H1 (cell line): ENCODE measurements at regions not wholly inside any gene's neighbourhood (a gene's known extent, or its start where the extent isn't known, plus 50 kb on each side); places are given as distances from the start of the nearest gene placed in this dataset.

ENCODE experiments used
- CTCF ChIA-PET: fragments of 300-600 bp; sonication (Branson Sonifier 250); formaldehyde crosslinking; loops from one replicate; lab custom pipeline; 2021; ENCODE audit not compliant: partially characterized antibody; lab: Charles Lee
- POLR2A ChIA-PET: fragments of 300-600 bp; sonication (Branson Sonifier 250); formaldehyde crosslinking; loops from one replicate; lab custom pipeline; 2021; ENCODE audit warnings: inconsistent platforms; ENCODE audit not compliant: partially characterized antibody; lab: Charles Lee
- DNase-seq, 2 experiments: peaks; one replicate each; pipeline versions ENCODE4 v3.0.0 to v3.0.0-alpha.2; 2010 to 2022; ENCODE audit warnings: low spot score in 2 of 2, low read depth in 1 of 2, mixed read lengths in 1 of 2
- FAIRE-seq: peaks from 2 replicates; lab custom pipeline; 2011; peaks lifted over from hg19 to GRCh38; lab: Jason Lieb, UNC
- H2AFZ ChIP-seq: 2 replicates; pipeline ENCODE4 v1.8.1; 2012; ENCODE audit warnings: low read length, inconsistent platforms
- H2AK5ac ChIP-seq: 2 replicates; pipeline ENCODE4 v1.6.1; 2013; ENCODE audit warnings: low read depth, low read length
- H2BK120ac ChIP-seq: replicated peaks from 2 replicates; pipeline ENCODE3; 2013; ENCODE audit warnings: low read depth, low read length, inconsistent platforms
- H2BK12ac ChIP-seq: 2 replicates; pipeline ENCODE4 v1.6.1; 2013; ENCODE audit warnings: low read depth, low read length
- H2BK15ac ChIP-seq: 2 replicates; pipeline ENCODE4 v1.6.1; 2013; ENCODE audit warnings: low read length
- H2BK20ac ChIP-seq: 2 replicates; pipeline ENCODE4 v1.6.1; 2013; ENCODE audit warnings: low read length
- H2BK5ac ChIP-seq: 2 replicates; pipeline ENCODE4 v1.6.1; 2013; ENCODE audit warnings: low read depth, low read length
- H3K14ac ChIP-seq: 2 replicates; pipeline ENCODE4 v1.6.1; 2013; ENCODE audit warnings: inconsistent platforms; ENCODE audit not compliant: insufficient read length
- H3K18ac ChIP-seq: 2 replicates; pipeline ENCODE4 v1.6.1; 2013; ENCODE audit warnings: low read length; ENCODE audit errors: extremely low read depth
- H3K23ac ChIP-seq: 2 replicates; pipeline ENCODE4 v1.6.1; 2013; ENCODE audit warnings: inconsistent platforms; ENCODE audit not compliant: insufficient read length
- H3K23me2 ChIP-seq: 2 replicates; pipeline ENCODE4 v1.6.1; 2013; ENCODE audit warnings: low read depth, low read length
- H3K27ac ChIP-seq: 2 replicates; pipeline ENCODE4 v1.6.1; 2011; ENCODE audit warnings: low read depth, low read length, inconsistent platforms
- H3K27me3 ChIP-seq, 4 experiments: replicated peaks in 1 of 4; 1 replicate in 1 of 4; 2 replicates in 3 of 4; pipeline versions ENCODE4 v1.6.1 to v1.8.1; 2011 to 2013; ENCODE audit warnings: low read length in 3 of 4, mild to moderate bottlenecking in 3 of 4, inconsistent platforms in 2 of 4, mixed read lengths in 2 of 4, moderate library complexity in 1 of 4; ENCODE audit not compliant: control insufficient read depth in 3 of 4, insufficient read depth in 3 of 4; ENCODE audit errors: extremely low read depth in 1 of 4
- H3K36me3 ChIP-seq, 4 experiments: 2 replicates each; pipeline versions ENCODE4 v1.6.1 to v1.8.1; 2011 to 2013; ENCODE audit warnings: mild to moderate bottlenecking in 4 of 4, low read length in 3 of 4, moderate library complexity in 2 of 4, control low read depth in 1 of 4, inconsistent platforms in 1 of 4; ENCODE audit not compliant: insufficient read depth in 4 of 4, control insufficient read depth in 2 of 4
- H3K4ac ChIP-seq: replicated peaks from 2 replicates; pipeline ENCODE3; 2013; ENCODE audit warnings: low read length, low read depth, mixed read lengths, inconsistent platforms; ENCODE audit not compliant: insufficient read length
- H3K4me1 ChIP-seq, 4 experiments: replicated peaks in 1 of 4; 1 replicate in 1 of 4; 2 replicates in 3 of 4; pipeline versions ENCODE4 v1.6.1 to v1.8.1; 2011 to 2013; ENCODE audit warnings: low read length in 3 of 4, inconsistent platforms in 2 of 4, mixed read lengths in 1 of 4; ENCODE audit not compliant: insufficient read depth in 4 of 4, control insufficient read depth in 3 of 4
- H3K4me2 ChIP-seq, 2 experiments: 2 replicates each; pipeline versions ENCODE4 v1.6.1 to v1.8.1; 2011 to 2013; ENCODE audit warnings: low read depth in 2 of 2, low read length in 2 of 2, control low read depth in 1 of 2, inconsistent platforms in 1 of 2, mild to moderate bottlenecking in 1 of 2; ENCODE audit not compliant: insufficient read depth in 1 of 2
- H3K4me3 ChIP-seq, 4 experiments: fragments of 200-600, 300-600 bp in 1 of 4; sonication (generic), shearing (Covaris generic), sonication (Bioruptor Twin) in 1 of 4; 2 replicates each; pipeline versions ENCODE4 v1.5.1 to v1.8.1; 2011 to 2016; ENCODE audit warnings: low read length in 4 of 4, low read depth in 3 of 4, control low read depth in 2 of 4, inconsistent platforms in 2 of 4, mild to moderate bottlenecking in 2 of 4, mixed read lengths in 1 of 4, moderate library complexity in 1 of 4; ENCODE audit not compliant: insufficient read depth in 2 of 4; ENCODE audit errors: extremely low read depth in 1 of 4
- H3K56ac ChIP-seq: replicated peaks from 2 replicates; pipeline ENCODE3; 2013; ENCODE audit warnings: low read depth, mild to moderate bottlenecking, mixed read lengths, low read length, inconsistent platforms; ENCODE audit not compliant: insufficient read length
- H3K79me1 ChIP-seq: 2 replicates; pipeline ENCODE4 v1.6.1; 2013; ENCODE audit warnings: low read depth, low read length, control low read depth
- H3K79me2 ChIP-seq, 2 experiments: 2 replicates each; pipeline versions ENCODE4 v1.6.1 to v1.8.1; 2012 to 2013; ENCODE audit warnings: low read length in 2 of 2, mild to moderate bottlenecking in 2 of 2, inconsistent platforms in 1 of 2; ENCODE audit not compliant: insufficient read depth in 2 of 2, control insufficient read depth in 1 of 2
- H3K9ac ChIP-seq, 4 experiments: replicated peaks in 1 of 4; 1 replicate in 1 of 4; 2 replicates in 3 of 4; pipeline versions ENCODE4 v1.6.1 to v1.8.1; 2011 to 2013; ENCODE audit warnings: low read depth in 3 of 4, low read length in 3 of 4, control low read depth in 2 of 4, mild to moderate bottlenecking in 2 of 4, moderate library complexity in 2 of 4, inconsistent platforms in 1 of 4; ENCODE audit errors: extremely low read depth in 1 of 4
- H3K9me3 ChIP-seq, 2 experiments: 2 replicates each; pipeline versions ENCODE4 v1.6.1 to v1.8.1; 2012 to 2013; ENCODE audit warnings: mild to moderate bottlenecking in 2 of 2, moderate library complexity in 2 of 2, control low read depth in 1 of 2, inconsistent platforms in 1 of 2, low read depth in 1 of 2, low read length in 1 of 2, mixed read lengths in 1 of 2; ENCODE audit not compliant: insufficient read depth in 2 of 2
- H4K20me1 ChIP-seq, 2 experiments: replicated peaks in 1 of 2; 2 replicates each; pipeline versions ENCODE3 to v1.8.1; 2011 to 2013; ENCODE audit warnings: inconsistent platforms in 2 of 2, low read length in 2 of 2, mild to moderate bottlenecking in 1 of 2; ENCODE audit not compliant: insufficient read depth in 2 of 2, control insufficient read depth in 1 of 2
- H4K5ac ChIP-seq: 2 replicates; pipeline ENCODE4 v1.6.1; 2013; ENCODE audit warnings: low read length, low read depth, mixed read lengths, inconsistent platforms; ENCODE audit not compliant: insufficient read length
- H4K8ac ChIP-seq: 2 replicates; pipeline ENCODE4 v1.8.0; 2013; ENCODE audit warnings: mild to moderate bottlenecking, moderate library complexity, low read length, inconsistent platforms; ENCODE audit not compliant: insufficient read depth; ENCODE audit errors: extremely low read depth
- H4K91ac ChIP-seq: replicated peaks from 2 replicates; pipeline ENCODE3; 2013; ENCODE audit warnings: low read length, mixed read lengths, inconsistent platforms; ENCODE audit not compliant: insufficient read length
- CREB1 ChIP-seq: IDR thresholded peaks from 2 replicates; pipeline ENCODE4 v1.6.1; 2012; ENCODE audit warnings: inconsistent platforms
- CTBP2 ChIP-seq: IDR thresholded peaks from 2 replicates; pipeline ENCODE4 v1.7.0; 2011; ENCODE audit warnings: borderline replicate concordance, mild to moderate bottlenecking, moderate library complexity, mixed read lengths, low read length; ENCODE audit not compliant: insufficient read depth, insufficient read length
- SAP30 ChIP-seq: fragments of 300-600 bp; sonication (generic); IDR thresholded peaks from 2 replicates; pipeline ENCODE4 v1.7.1; 2012; ENCODE audit warnings: low read length, moderate library complexity, mild to moderate bottlenecking, inconsistent platforms; ENCODE audit not compliant: insufficient read depth, insufficient replicate concordance
- SP2 ChIP-seq: IDR thresholded peaks from 2 replicates; pipeline ENCODE4 v1.6.1; 2012; ENCODE audit warnings: mild to moderate bottlenecking, low read length, inconsistent platforms
- SP4 ChIP-seq: IDR thresholded peaks from 2 replicates; pipeline ENCODE4 v1.6.1; 2012; ENCODE audit warnings: low read length, inconsistent platforms
- TAF1 ChIP-seq: IDR thresholded peaks from 2 replicates; pipeline ENCODE4 v1.6.1; 2011; ENCODE audit warnings: mild to moderate bottlenecking, low read depth, low read length
- WGBS, 2 experiments: shearing (Covaris generic) in 1 of 2; methylation state at CpG; one replicate each; pipeline versions ENCODE4 v1.1.6 to v1.1.7; 2013 to 2015; ENCODE audit warnings: low lambda C conversion rate in 2 of 2, mixed read lengths in 2 of 2, inconsistent platforms in 1 of 2, low coverage in 1 of 2, missing lambda C conversion rate in 1 of 2; ENCODE audit not compliant: insufficient replicate concordance in 2 of 2, insufficient coverage in 1 of 2, insufficient read length in 1 of 2; ENCODE audit errors: extremely low coverage in 1 of 2, missing lambda C conversion rate in 1 of 2; 5-methylcytosine and 5-hydroxymethylcytosine counted together
- TF ChIP-seq, protein P1 (sequence below): IDR thresholded peaks from 2 replicates; pipeline ENCODE4 v1.6.1; 2012; ENCODE audit warnings: inconsistent platforms
- TF ChIP-seq, protein P2 (sequence below): IDR thresholded peaks from 2 replicates; pipeline ENCODE4 v1.6.1; 2012; ENCODE audit warnings: low read length, inconsistent platforms
- TF ChIP-seq, protein P3 (sequence below): IDR thresholded peaks from 2 replicates; pipeline ENCODE4 v1.6.1; 2012; ENCODE audit warnings: inconsistent platforms
- TF ChIP-seq, protein P4 (sequence below): IDR thresholded peaks from 2 replicates; pipeline ENCODE4 v1.6.1; 2011; ENCODE audit warnings: low read depth, mild to moderate bottlenecking, low read length; ENCODE audit not compliant: insufficient read depth

DNA sequence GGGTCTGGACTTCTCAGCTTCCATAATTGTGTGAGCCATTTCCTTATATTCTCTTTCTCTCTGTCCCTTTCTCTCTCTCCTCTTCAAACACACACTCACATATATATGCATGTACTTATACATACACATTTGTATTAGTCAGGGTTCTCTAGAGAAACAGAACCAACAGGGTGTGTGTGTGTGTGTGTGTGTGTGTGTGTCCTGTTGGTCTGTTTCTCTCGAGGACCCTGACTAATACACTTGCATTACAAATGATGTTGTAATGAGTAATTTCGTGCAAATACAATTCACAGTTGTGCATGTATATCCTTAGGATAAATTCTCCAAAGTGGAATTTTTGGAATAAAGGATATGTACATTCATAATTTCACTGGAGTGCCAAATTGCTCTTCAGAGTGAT lies 115.3 kb downstream of the NPIPB5 start:
- no peak overlapping the region for H3K56ac ChIP-seq
- H4K8ac ChIP-seq, result no peak overlapping the region
- H3K23me2 ChIP-seq, result no peaks in the 10 kb centered on the region
- peaks cover 0 to 7% (median 3%) of the 10 kb centered on the region in 4 experiments; a peak in 6 of 7 replicates for H3K4me1 ChIP-seq
- CTCF ChIA-PET, result interaction anchor here (0.7 to 1.1 kb wide), 2 partner anchors 9 to 186 kb away, joined by 3 to 5 read pairs; no protein-coding TSS in a partner anchor
- no peaks in the 10 kb centered on the region for H3K27me3 ChIP-seq
- no peak overlapping the region for H3K18ac ChIP-seq
- DNase-seq, result no peak
- no peaks in the 10 kb centered on the region for H3K36me3 ChIP-seq
- H2BK5ac ChIP-seq, result no peak overlapping the region
- H3K14ac ChIP-seq, result no peak overlapping the region
- H4K20me1 ChIP-seq, result no peaks in the 10 kb centered on the region
- H3K4me2 ChIP-seq, result no peak overlapping the region
- no peak overlapping the region for H3K27ac ChIP-seq
- H2BK12ac ChIP-seq, result no peak overlapping the region
- H3K79me2 ChIP-seq, result no peaks in the 10 kb centered on the region
- H3K4ac ChIP-seq, result no peak overlapping the region
- no peak overlapping the region; the same call in 1 of the 2 replicates for H2BK15ac ChIP-seq
- no peak overlapping the region for H2BK120ac ChIP-seq
- H3K9ac ChIP-seq, result no peak overlapping the region
- H3K9me3 ChIP-seq, result no peaks in the 10 kb centered on the region
- H3K4me3 ChIP-seq, result no peak overlapping the region
- no peak overlapping the region for H3K23ac ChIP-seq
- no peak overlapping the region for H4K91ac ChIP-seq
- WGBS, 2 experiments, result 73% methylated on average over 2 of the region's 2 CpGs; no CpG with 5 or more reads in 1 of the 2 experiments
- TF ChIP-seq SAP30, result no peak
- no peak for TF ChIP-seq TAF1
- TF ChIP-seq, protein P1, sequence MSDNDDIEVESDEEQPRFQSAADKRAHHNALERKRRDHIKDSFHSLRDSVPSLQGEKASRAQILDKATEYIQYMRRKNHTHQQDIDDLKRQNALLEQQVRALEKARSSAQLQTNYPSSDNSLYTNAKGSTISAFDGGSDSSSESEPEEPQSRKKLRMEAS, result no peak
- no peak for TF ChIP-seq CTBP2
- no peak for TF ChIP-seq CREB1
- TF ChIP-seq, protein P2, sequence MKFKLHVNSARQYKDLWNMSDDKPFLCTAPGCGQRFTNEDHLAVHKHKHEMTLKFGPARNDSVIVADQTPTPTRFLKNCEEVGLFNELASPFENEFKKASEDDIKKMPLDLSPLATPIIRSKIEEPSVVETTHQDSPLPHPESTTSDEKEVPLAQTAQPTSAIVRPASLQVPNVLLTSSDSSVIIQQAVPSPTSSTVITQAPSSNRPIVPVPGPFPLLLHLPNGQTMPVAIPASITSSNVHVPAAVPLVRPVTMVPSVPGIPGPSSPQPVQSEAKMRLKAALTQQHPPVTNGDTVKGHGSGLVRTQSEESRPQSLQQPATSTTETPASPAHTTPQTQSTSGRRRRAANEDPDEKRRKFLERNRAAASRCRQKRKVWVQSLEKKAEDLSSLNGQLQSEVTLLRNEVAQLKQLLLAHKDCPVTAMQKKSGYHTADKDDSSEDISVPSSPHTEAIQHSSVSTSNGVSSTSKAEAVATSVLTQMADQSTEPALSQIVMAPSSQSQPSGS, result no peak
- TF ChIP-seq, protein P3, sequence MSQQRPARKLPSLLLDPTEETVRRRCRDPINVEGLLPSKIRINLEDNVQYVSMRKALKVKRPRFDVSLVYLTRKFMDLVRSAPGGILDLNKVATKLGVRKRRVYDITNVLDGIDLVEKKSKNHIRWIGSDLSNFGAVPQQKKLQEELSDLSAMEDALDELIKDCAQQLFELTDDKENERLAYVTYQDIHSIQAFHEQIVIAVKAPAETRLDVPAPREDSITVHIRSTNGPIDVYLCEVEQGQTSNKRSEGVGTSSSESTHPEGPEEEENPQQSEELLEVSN, result no peak
- TF ChIP-seq SP4, result no peak
- TF ChIP-seq, protein P4, sequence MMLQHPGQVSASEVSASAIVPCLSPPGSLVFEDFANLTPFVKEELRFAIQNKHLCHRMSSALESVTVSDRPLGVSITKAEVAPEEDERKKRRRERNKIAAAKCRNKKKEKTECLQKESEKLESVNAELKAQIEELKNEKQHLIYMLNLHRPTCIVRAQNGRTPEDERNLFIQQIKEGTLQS, result no peak
- no peak for TF ChIP-seq SP2
- TF ChIP-seq, all 59 proteins: peak for 0
- Histone ChIP-seq H2AFZ (no peak overlapping the region), H4K5ac (no peak overlapping the region), H2BK20ac (no peak overlapping the region), H3K79me1 (no peaks in the 10 kb centered on the region), H2AK5ac (no peak overlapping the region)
- POLR2A ChIA-PET, result no interaction called here
- no peak for FAIRE-seq
